Colonic mucosa (tissue), 4 donors: ENCODE measurements at regions not wholly inside any gene's neighbourhood (a gene's known extent, or its start where the extent isn't known, plus 50 kb on each side); places are given as distances from the start of the nearest gene placed in this dataset.

Experiments used
- DNase-seq: peaks from one replicate; pipeline ENCODE4 v3.0.0-alpha.2; 2020
- H3K27ac ChIP-seq: fragments of 200-600 bp; one replicate; pipeline ENCODE4 v1.8.0; 2021
- H3K27me3 ChIP-seq: fragments of 200-600 bp; one replicate; pipeline ENCODE4 v1.8.0; 2021
- H3K36me3 ChIP-seq: fragments of 200-600 bp; one replicate; pipeline ENCODE4 v1.8.0; 2021
- H3K4me1 ChIP-seq: fragments of 200-600 bp; one replicate; pipeline ENCODE4 v1.8.0; 2021; ENCODE audit warnings: mild to moderate bottlenecking
- H3K4me3 ChIP-seq: fragments of 200-600 bp; one replicate; pipeline ENCODE4 v1.8.0; 2021
- H3K9ac ChIP-seq, 2 donors: one replicate each; pipeline ENCODE4 v1.7.0; 2013; ENCODE audit warnings: control low read depth in 2 of 2, low read depth in 2 of 2, low read length in 2 of 2
- H3K9me3 ChIP-seq: fragments of 200-600 bp; one replicate; pipeline ENCODE4 v1.8.0; 2021
- intact Hi-C: fragments of 100-400 bp; cut with DNase I; formaldehyde crosslinking; loops from one replicate; pipeline ENCODE4 v1.14.1; 2022
- TF ChIP-seq, protein P1 (sequence below): fragments of 200-600 bp; IDR thresholded peaks from one replicate; pipeline ENCODE4 v1.8.0; 2022; ENCODE audit warnings: antibody characterized with exemption, mild to moderate bottlenecking
- donor health status: healthy.
- donor health status: DM: no; HTN: no; CAD: no.
- donor health status: DM: no; HTN: no; CAD: no.

DNA sequence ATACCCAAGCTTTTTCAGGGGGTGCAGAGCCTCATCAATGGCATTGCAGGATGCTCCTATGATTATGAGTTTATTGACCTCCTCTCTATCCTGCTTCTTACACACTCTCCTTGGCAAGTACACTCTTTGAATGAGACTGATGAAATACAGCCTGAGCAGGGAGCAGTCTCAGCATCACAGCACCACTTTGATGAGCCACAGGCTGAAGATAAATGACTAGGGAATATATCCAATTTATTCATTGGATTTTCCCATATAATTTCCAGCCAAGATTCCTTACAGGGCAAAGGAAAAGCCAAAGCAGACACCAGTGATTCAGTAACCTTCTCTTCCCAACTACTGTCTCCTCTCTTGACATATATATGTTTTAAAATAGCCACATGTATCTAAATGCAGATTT, 79.2 kb downstream of the CASP12 start:
- Histone ChIP-seq H3K27ac (no peak overlapping the region), H3K27me3 (no peaks in the 10 kb centered on the region), H3K36me3 (no peaks in the 10 kb centered on the region), H3K9ac (no peak overlapping the region), H3K4me3 (no peak overlapping the region), H3K4me1 (no peaks in the 10 kb centered on the region), H3K9me3 (no peaks in the 10 kb centered on the region)
- TF ChIP-seq, protein P1, sequence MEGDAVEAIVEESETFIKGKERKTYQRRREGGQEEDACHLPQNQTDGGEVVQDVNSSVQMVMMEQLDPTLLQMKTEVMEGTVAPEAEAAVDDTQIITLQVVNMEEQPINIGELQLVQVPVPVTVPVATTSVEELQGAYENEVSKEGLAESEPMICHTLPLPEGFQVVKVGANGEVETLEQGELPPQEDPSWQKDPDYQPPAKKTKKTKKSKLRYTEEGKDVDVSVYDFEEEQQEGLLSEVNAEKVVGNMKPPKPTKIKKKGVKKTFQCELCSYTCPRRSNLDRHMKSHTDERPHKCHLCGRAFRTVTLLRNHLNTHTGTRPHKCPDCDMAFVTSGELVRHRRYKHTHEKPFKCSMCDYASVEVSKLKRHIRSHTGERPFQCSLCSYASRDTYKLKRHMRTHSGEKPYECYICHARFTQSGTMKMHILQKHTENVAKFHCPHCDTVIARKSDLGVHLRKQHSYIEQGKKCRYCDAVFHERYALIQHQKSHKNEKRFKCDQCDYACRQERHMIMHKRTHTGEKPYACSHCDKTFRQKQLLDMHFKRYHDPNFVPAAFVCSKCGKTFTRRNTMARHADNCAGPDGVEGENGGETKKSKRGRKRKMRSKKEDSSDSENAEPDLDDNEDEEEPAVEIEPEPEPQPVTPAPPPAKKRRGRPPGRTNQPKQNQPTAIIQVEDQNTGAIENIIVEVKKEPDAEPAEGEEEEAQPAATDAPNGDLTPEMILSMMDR: no peak
- no peak for DNase-seq
- intact Hi-C loops: no loop called here

DNA sequence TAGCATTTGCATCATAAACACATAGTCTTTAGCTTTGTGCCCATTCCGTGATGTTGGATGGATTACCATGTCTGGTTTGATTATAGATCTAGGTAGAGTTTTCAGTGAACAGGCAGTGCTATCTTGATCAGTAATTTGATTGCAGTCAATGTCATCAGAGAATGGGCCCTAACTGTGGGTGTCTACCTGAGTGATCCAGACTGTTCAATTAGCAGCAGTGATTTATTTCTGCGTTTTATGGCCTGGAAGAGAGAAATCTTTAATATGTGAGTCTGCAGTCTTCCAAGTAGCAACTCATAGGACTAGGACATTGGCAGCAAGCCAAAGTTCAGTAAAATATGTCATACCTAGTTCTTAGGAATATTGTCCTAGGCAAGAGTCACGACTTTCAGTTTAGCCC, 80.3 kb downstream of the CASP12 start:
- H3K36me3 ChIP-seq: no peaks in the 10 kb centered on the region
- H3K9ac ChIP-seq: no peak overlapping the region
- intact Hi-C loops: no loop called here
- H3K27me3 ChIP-seq: no peaks in the 10 kb centered on the region
- no peak overlapping the region for H3K27ac ChIP-seq
- no peaks in the 10 kb centered on the region for H3K4me1 ChIP-seq
- H3K9me3 ChIP-seq: no peaks in the 10 kb centered on the region
- TF ChIP-seq, protein P1: no peak
- no peak for DNase-seq
- no peak overlapping the region for H3K4me3 ChIP-seq

DNA sequence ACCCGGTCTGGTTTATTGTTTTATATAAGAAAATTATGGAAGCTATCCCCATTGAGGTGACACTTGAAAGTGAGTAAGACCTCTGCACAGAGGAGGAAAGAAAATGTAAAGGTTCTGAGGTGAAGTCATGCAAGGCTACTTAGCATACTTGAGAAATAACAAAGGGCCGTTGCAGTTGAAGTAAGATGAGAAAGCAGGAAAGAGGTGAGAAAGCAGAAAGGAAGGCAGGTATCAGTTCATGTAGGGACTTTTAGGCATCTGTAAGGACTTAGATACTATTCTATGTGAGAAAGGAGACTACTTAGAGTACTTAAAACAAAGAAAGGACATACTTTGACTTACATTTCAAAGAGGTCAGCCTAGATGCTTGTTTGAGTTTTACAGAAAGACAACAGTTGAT, 84.7 kb downstream of the CASP12 start:
- H3K9me3 ChIP-seq: no peaks in the 10 kb centered on the region
- H3K9ac ChIP-seq: no peak overlapping the region
- intact Hi-C loops: no loop called here
- no peak for DNase-seq
- H3K27me3 ChIP-seq: no peaks in the 10 kb centered on the region
- no peak overlapping the region for H3K27ac ChIP-seq
- no peaks in the 10 kb centered on the region for H3K4me1 ChIP-seq
- TF ChIP-seq, protein P1: no peak
- H3K36me3 ChIP-seq: no peaks in the 10 kb centered on the region
- no peak overlapping the region for H3K4me3 ChIP-seq

DNA sequence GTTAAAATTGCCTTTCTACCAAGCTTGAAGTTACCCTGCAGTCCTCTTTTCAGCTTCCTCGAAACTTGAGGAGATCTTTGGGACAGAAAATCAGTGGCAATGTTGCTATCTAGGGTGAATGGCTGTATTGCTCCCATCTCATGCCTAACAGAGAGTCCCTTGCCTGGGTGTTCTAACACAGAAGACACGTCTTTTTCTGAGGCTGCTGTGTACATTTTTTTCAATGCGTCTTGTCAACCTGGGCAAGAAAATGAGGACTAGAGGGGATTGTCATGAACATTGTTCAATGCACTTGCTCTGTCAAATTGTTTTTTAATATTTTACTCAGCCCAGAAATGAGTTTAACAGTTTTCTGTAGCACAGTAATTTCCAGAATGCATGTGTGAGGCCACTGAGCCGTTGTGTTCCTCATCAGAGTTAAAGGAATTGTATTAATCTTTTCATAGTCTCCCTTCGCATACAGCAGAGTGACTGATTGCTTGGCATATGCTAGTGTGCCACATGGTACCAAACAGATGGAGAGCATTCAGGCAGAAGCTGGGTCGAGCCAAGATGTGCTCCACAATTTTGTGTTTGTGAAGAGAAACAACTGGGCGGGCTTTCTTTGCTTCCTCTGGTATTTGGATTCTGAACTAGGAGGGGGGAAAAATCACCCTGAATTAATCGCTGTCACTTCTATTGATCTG, 86.0 kb downstream of the CASP12 start:
- no peak overlapping the region for H3K9ac ChIP-seq
- no peaks in the 10 kb centered on the region for H3K36me3 ChIP-seq
- no peaks in the 10 kb centered on the region for H3K27me3 ChIP-seq
- H3K4me1 ChIP-seq: no peaks in the 10 kb centered on the region
- no peaks in the 10 kb centered on the region for H3K9me3 ChIP-seq
- H3K27ac ChIP-seq: no peak overlapping the region
- intact Hi-C loops: no loop called here
- TF ChIP-seq, protein P1: no peak
- DNase-seq: no peak
- no peak overlapping the region for H3K4me3 ChIP-seq

DNA sequence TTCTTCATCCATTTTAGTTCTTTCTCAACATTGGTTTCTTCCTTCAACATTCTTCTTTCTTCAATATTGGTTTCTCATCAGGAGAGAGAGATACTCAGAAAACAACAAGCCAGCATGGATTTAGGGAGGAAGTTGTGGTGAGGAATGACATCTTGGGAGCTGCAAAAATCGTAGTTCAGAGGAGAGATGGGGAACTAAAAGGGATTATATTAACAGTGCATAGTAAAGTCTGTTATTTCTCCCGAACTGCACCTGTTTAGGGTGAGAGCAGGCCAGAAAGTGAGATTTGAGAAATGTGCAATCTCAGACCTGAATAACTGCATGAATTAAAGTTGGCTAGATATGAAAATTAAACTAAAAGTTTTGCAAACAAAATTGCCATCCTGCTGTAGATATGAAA, 94.5 kb downstream of the CASP12 start:
- Histone ChIP-seq H3K4me1 (no peaks in the 10 kb centered on the region), H3K9me3 (no peaks in the 10 kb centered on the region), H3K4me3 (no peak overlapping the region), H3K36me3 (no peaks in the 10 kb centered on the region), H3K27me3 (no peaks in the 10 kb centered on the region), H3K27ac (no peak overlapping the region), H3K9ac (no peak overlapping the region)
- no peak for DNase-seq
- intact Hi-C loops: no loop called here
- TF ChIP-seq, protein P1: no peak
